ENCODE measurements at regions not wholly inside any gene's neighbourhood (a gene's known extent, or its start where the extent isn't known, plus 50 kb on each side); places are given as distances from the start of the nearest gene placed in this dataset.
"Not testable (repeated sequence)": the region's sequence is repeated elsewhere in the genome, so short reads cannot be mapped to it uniquely, and the experiment has no call there.

DNA sequence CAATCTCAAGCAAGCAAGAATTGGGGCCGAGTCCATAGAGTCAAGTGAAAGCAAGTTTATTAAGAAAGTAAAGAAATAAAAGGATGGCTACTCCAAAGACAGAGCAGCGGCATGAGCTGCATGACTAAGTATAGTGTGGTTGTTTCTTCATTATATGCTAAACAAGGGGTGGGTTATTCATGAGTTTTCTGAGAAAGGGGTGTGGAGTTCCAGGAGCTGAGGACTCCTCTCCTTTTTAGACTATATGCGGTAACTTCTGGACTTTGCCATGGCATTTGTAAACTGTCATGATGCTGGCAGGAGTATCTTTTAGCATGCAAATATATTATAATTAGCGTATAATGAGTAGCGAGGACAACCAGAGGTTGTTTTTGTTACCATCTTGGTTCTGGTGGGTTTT lies 819.9 kb downstream of the KCNJ2 start:
- no peak for DNase-seq (ENCODE audit: low read depth in 2 of 2)

GRCh38 chr17:70994194-70994593 lies 824.9 kb downstream of the KCNJ2 start:
- DNase-seq (ENCODE audit: low read depth in 2 of 2) = no peak

DNA sequence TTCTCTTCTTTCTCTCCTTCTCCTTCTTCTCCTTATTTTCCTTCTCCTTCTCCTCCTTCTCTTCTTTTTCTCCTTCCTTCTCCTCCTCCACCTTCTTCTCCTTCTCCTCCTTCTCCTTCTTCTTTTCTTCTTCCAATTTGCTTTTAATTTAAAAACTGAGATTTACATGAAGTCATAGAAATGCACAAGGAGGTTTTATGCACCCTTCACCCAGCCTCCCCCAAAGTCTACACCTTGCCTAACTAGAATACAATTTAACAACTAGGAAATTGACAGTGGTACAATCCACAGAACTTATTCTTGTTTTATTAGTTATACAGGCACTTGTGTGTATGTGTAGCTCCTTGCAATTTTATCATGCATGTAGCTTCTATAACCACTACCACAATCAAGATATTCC lies 826.7 kb downstream of the KCNJ2 start:
- no peak for DNase-seq (ENCODE audit: low read depth in 2 of 2)

DNA sequence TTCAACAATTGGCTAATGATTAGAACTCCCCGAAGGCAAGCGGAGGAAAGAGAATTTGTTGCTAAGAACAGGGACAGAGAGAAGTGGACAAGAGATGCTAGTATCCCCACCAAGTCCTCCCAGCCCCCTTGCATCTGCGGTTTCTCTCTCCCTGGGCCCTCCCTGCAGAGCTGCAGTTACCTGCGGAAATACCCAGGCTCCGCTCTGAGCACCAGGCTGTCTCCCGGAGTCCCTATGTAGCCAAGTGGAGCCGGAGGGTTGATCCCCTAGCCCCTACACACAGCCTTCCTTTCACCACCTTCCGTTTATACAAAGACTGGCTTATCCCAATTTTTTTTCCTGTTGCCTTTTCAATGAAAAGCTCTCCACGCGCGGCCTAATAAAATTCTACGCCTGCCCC lies 834.4 kb downstream of the KCNJ2 start:
- no peak for DNase-seq (ENCODE audit: low read depth in 2 of 2)

- DNase-seq (ENCODE audit: low read depth in 2 of 2) = no peak
These were observed 835.1 kb downstream of the KCNJ2 start for GRCh38 chr17:71004413-71004812.

GRCh38 chr17:71011391-71011790 lies 842.1 kb downstream of the KCNJ2 start:
- no peak for DNase-seq (ENCODE audit: low read depth in 2 of 2)

DNA sequence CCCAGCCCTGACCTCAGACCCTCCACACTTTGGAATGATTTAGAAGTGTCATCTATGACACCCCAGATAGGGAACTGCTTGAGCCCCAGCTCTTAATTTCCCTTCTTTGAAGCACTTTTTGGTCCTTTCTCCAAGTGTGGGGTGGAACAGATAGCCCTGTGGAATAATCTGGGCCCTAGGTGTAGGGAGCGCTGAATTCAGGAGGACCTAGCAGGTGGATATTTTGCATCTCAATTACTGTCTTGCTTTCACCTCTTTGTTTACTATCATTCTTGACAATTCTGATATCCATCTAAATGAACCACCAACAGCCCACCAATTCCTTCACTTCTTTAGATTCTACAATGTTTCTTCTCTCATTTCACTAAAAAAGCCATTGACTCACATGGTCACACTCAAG lies 850.4 kb downstream of the KCNJ2 start:
- no peak for DNase-seq (ENCODE audit: low read depth in 2 of 2)

GRCh38 chr17:71022758-71023157 lies 853.4 kb downstream of the KCNJ2 start:
- DNase-seq (ENCODE audit: low read depth in 2 of 2) = no peak

DNA sequence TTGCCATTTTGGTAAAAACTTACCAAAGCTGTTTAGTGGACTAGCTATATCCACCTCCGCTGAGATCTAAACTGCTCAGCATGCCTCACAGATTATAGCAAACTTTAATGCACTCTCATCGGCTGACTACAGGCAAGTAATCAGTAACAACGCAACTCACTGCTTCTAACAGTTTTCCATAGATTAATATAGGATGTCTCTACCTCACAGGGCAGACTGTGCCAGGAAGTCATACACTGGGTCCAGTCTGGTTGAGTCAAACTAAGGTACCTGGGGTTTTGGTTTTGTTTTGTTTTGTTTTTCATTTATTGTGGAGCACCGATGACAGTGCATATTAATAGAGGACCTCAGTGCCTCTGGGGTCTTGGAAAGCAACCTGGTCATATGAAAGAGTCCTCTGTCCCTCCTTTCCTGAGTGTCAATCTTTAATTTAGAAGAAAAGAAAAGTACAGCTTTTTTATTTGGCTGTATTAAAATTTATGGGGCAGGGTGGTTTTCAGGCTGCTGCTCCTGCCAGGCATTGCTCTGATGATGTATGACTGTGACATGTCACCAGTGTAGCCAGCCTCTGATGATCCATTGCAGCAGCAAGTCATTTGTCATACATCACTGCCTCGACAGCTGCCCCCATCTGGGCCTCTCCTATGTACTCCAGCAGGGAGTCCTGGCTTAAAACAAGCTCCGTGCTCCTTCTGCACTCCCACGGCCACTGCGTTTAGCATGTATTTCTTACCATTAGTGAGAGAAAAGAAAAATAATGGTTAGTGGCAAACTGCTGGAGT lies 854.1 kb downstream of the KCNJ2 start:
- no peak for DNase-seq (ENCODE audit: low read depth in 2 of 2)

DNA sequence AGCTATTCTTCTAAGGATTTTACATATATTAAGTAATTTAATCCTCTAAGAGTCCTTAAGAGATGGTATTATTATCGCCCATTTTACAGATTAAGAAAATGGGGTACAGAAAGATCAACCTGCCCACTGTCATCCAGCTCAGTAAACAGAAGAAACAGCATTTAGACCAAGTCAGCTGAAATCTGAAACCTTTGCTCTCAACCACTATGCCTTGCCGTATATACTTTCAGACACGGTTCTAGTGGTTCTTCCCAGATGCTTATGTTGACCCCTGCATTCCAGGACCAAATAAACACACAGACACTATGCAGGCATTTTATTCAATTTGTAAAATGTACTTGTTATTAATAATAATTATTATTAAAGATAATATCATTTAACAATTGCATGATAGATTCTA lies 854.8 kb downstream of the KCNJ2 start:
- no peak for DNase-seq (ENCODE audit: low read depth in 2 of 2)

DNA sequence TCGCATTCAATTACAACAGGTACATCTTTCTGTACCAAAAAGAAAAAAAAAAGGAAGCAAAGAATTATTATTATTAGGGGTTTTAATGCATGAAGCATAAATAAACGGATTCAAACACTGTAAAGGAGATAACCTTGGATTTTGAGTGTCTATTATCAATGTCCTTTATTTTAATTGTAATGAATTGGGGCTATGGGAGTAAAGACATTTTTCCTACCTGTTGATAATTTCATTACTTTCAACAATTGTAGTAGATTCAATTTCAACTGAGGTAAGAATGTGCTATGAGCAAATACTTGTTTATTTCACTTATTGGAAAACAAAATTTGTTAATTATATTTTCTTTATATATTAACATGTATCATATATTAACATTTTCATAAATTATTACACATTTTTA lies 855.6 kb downstream of the KCNJ2 start:
- no peak for DNase-seq (ENCODE audit: low read depth in 2 of 2)

DNA sequence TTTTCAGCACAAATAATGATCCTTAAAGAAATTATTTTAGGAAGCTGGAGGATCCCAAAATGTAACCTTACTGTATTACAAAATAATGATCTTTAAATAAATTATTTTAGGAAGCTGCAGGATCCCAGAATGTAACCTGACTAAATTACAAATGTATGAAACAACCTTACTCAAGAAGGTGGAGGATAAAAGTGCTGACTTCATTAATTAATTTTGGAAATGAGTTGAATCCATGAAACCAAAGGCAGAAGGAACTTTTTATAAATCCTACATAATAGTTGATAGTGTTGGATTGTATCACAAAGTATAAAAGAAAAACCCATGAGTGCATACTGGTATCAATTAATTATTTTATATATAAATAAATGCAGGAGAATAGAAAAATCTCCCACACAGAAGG lies 859.9 kb downstream of the KCNJ2 start:
- no peak for DNase-seq (ENCODE audit: low read depth in 2 of 2)

GRCh38 chr17:71031286-71031685 lies 862.0 kb downstream of the KCNJ2 start:
- DNase-seq (ENCODE audit: low read depth in 2 of 2) = not testable (repeated sequence)

DNA sequence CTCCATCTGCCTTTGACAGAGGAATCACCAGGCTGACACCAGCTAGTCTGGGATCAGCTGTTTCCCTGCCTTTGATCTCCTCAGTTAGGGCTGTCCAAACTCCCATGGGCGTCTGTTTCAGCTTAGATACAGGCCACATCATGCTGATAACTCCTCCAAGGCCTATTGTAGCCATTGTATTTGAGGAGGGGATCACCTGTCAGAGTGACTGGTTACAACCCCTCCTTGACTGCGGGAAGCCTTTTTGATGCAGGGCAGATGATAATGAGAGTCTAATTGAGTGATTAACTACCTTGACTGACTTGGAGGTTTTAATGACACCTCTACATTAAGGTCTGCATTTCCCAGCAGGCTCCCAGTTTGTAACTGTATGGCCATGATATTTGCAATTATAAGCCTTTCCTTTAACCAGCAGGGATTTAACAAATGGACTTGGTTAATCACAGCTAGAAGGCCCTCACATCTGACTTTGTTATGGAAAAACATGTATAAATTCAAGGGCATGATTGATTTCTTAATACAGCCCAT lies 863.5 kb downstream of the KCNJ2 start:
- DNase-seq (ENCODE audit: low read depth in 2 of 2) = no peak

- no peak for DNase-seq (ENCODE audit: low read depth in 2 of 2)
These were observed 864.0 kb downstream of the KCNJ2 start for GRCh38 chr17:71033336-71033735.

GRCh38 chr17:71035226-71035625 lies 865.9 kb downstream of the KCNJ2 start:
- DNase-seq (ENCODE audit: low read depth in 2 of 2) = no peak

DNA sequence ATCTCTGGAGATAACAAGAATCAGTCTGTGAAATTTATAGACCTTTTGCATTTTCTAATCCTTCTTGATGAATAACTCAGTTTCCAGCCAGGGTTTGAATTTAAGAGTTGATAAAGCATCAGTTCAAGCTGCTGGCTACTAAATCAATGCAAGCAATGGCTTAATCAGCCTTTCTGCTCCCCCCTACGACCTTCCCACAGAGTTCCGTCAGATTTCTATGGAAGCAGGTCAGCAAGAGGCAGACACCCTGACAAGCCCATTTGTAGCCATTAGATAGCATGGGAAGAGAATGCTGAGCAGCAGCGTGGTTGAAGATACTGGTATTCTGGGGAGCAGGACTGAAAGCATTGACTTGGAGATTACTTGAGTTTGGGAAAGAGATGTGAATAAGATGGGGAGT lies 868.1 kb downstream of the KCNJ2 start:
- DNase-seq (ENCODE audit: low read depth in 2 of 2) = no peak

DNA sequence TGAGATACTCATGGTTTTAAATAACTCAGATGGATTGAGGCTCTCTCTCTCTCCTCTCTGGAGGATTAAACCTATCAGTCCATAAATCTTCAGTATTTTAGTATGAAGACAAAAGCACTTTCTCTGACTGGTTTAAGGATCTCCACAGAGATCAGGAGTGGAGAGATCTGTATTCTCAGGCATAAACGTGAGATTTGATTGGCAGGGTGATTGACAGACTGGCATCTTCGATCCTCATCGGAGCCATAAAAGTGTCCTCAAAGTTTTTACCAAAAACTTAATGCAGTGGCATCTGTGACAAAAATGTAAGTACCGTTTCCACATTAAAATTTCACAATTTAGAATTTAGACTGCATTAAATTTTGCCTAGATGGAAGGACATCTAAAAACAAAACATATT lies 870.1 kb downstream of the KCNJ2 start:
- no peak for DNase-seq (ENCODE audit: low read depth in 2 of 2)

- no peak for DNase-seq (ENCODE audit: low read depth in 2 of 2)
These were observed 883.6 kb downstream of the KCNJ2 start for GRCh38 chr17:71052971-71053370.

GRCh38 chr17:71055128-71055527 lies 885.8 kb downstream of the KCNJ2 start:
- DNase-seq (ENCODE audit: low read depth in 2 of 2) = no peak

GRCh38 chr17:71057448-71057847 lies 888.1 kb downstream of the KCNJ2 start:
- DNase-seq (ENCODE audit: low read depth in 2 of 2) = no peak

- DNase-seq (ENCODE audit: low read depth in 2 of 2) = no peak
These were observed 888.6 kb downstream of the KCNJ2 start for GRCh38 chr17:71057938-71058337.

- no peak for DNase-seq (ENCODE audit: low read depth in 2 of 2)
These were observed 893.8 kb downstream of the KCNJ2 start for GRCh38 chr17:71063127-71063526.

DNA sequence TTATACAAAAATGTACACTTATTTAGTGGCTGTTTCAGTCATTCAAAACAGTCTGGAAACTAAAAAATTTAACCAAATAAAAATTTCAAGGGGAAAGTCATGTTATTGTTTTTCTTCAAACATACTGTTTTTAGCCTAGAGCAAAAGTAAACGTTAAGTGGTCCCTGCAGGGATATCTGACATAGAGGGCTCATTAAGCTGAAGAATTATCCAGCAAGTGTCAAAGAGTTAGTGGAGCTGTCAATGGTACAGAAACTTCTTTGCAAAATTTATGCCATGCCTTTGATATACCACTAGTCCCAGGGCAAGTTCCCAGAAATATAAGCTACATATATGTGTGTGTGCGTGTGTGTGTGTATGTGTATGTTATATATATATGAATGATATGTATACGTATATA lies 894.2 kb downstream of the KCNJ2 start:
- DNase-seq (ENCODE audit: low read depth in 2 of 2) = no peak

Measured in dermis microvascular lymphatic vessel endothelial cell (primary cell).